ENCODE measurements at regions not wholly inside any gene's neighbourhood (a gene's known extent, or its start where the extent isn't known, plus 50 kb on each side); places are given as distances from the start of the nearest gene placed in this dataset.

GRCh38 chr13:31528176-31528575 is 211.2 kb upstream of the RXFP2 start:
- no peaks in the 10 kb centered on the region for H3K4me1 ChIP-seq
- ATAC-seq (ENCODE audit: low FRiP score in 2 of 2) (no peak), DNase-seq (no peak)
- H3K4me3 ChIP-seq = no peak overlapping the region
- no peak overlapping the region for H3K27ac ChIP-seq
- WGBS, 2 donors = 54 to 59% methylated on average over 3 of the region's 3 CpGs
- no peak for TF ChIP-seq POLR2A (IDR thresholded peaks at IDR 0.05)
- TF ChIP-seq CTCF (IDR thresholded peaks at IDR 0.05) = no peak
- TF ChIP-seq EP300 (IDR thresholded peaks at IDR 0.05) = no peak
- no peak for TF ChIP-seq POLR2AphosphoS5 (IDR thresholded peaks at IDR 0.05)
- no peaks in the 10 kb centered on the region for H3K9me3 ChIP-seq
- no peaks in the 10 kb centered on the region for H3K27me3 ChIP-seq
- H3K36me3 ChIP-seq = no peaks in the 10 kb centered on the region

- H3K27me3 ChIP-seq = no peaks in the 10 kb centered on the region
- H3K4me3 ChIP-seq = no peak overlapping the region
- TF ChIP-seq POLR2AphosphoS5 (IDR thresholded peaks at IDR 0.05) = no peak
- TF ChIP-seq POLR2A (IDR thresholded peaks at IDR 0.05) = no peak
- TF ChIP-seq EP300 (IDR thresholded peaks at IDR 0.05) = no peak
- TF ChIP-seq CTCF (IDR thresholded peaks at IDR 0.05) = no peak
- H3K36me3 ChIP-seq = no peaks in the 10 kb centered on the region
- no peak for DNase-seq
- H3K4me1 ChIP-seq = no peaks in the 10 kb centered on the region
- ATAC-seq (ENCODE audit: low FRiP score in 2 of 2) = peak in 1 of 2 donors; percentile 63
- 63 to 88% methylated on average over 1 of the region's 1 CpG for WGBS, 2 donors
- H3K9me3 ChIP-seq = no peaks in the 10 kb centered on the region
- no peak overlapping the region for H3K27ac ChIP-seq
Observed at GRCh38 chr13:31528758-31529157, 210.6 kb upstream of the RXFP2 start.

- 81 to 88% methylated on average over 4 of the region's 4 CpGs for WGBS, 2 donors
- Histone ChIP-seq H3K4me3 (no peak overlapping the region), H3K9me3 (no peaks in the 10 kb centered on the region), H3K27ac (no peak overlapping the region), H3K27me3 (no peaks in the 10 kb centered on the region), H3K4me1 (no peaks in the 10 kb centered on the region), H3K36me3 (no peaks in the 10 kb centered on the region)
- TF ChIP-seq POLR2A (IDR thresholded peaks at IDR 0.05) = no peak
- no peak for TF ChIP-seq POLR2AphosphoS5 (IDR thresholded peaks at IDR 0.05)
- ATAC-seq (ENCODE audit: low FRiP score in 2 of 2) (no peak), DNase-seq (no peak)
Observed at GRCh38 chr13:31530922-31531321, 208.4 kb upstream of the RXFP2 start.

GRCh38 chr13:31537052-31537451 is 202.3 kb upstream of the RXFP2 start:
- Histone ChIP-seq H3K27ac (no peak overlapping the region), H3K27me3 (no peaks in the 10 kb centered on the region), H3K9me3 (no peaks in the 10 kb centered on the region), H3K4me3 (no peak overlapping the region), H3K36me3 (no peaks in the 10 kb centered on the region), H3K4me1 (no peaks in the 10 kb centered on the region)
- DNase-seq (no peak), ATAC-seq (ENCODE audit: low FRiP score in 2 of 2) (no peak)
- TF ChIP-seq CTCF (IDR thresholded peaks at IDR 0.05) (no peak), POLR2AphosphoS5 (IDR thresholded peaks at IDR 0.05) (no peak), POLR2A (IDR thresholded peaks at IDR 0.05) (no peak), EP300 (IDR thresholded peaks at IDR 0.05) (no peak)
- 44 to 67% methylated on average over 1 of the region's 1 CpG for WGBS, 2 donors

GRCh38 chr13:31538067-31539042 is 201.0 kb upstream of the RXFP2 start:
- no peaks in the 10 kb centered on the region for H3K4me1 ChIP-seq
- TF ChIP-seq POLR2A (IDR thresholded peaks at IDR 0.05) (no peak), CTCF (IDR thresholded peaks at IDR 0.05) (peak in 2 of 6 experiments; percentile 26 to 30), EP300 (IDR thresholded peaks at IDR 0.05) (no peak)
- 27 to 38% methylated on average over 6 of the region's 6 CpGs for WGBS, 2 donors
- H3K27me3 ChIP-seq = no peaks in the 10 kb centered on the region
- no peak overlapping the region for H3K27ac ChIP-seq
- H3K4me3 ChIP-seq = no peak overlapping the region
- DNase-seq = no peak
- H3K36me3 ChIP-seq = no peaks in the 10 kb centered on the region
- H3K9me3 ChIP-seq = no peaks in the 10 kb centered on the region
- peak in 1 of 2 donors; percentile 71 for ATAC-seq (ENCODE audit: low FRiP score in 2 of 2)

All from upper lobe of left lung (tissue), 6 donors.